GM18502 (cell line): ENCODE measurements at regions not wholly inside any gene's neighbourhood (a gene's known extent, or its start where the extent isn't known, plus 50 kb on each side); places are given as distances from the start of the nearest gene placed in this dataset.
"Not testable (repeated sequence)": the region's sequence is repeated elsewhere in the genome, so short reads cannot be mapped to it uniquely, and the experiment has no call there.

ENCODE experiments used
- ATAC-seq: cut with Tn5 transposase; IDR thresholded peaks from one replicate; pipeline ENCODE4 v1.9.1; 2021; ENCODE audit warnings: mild to moderate bottlenecking; ENCODE audit not compliant: unreplicated experiment, poor library complexity

GRCh38 chr16:85286951-85287814, 174.9 kb upstream of the CIBAR2 start:
- ATAC-seq: no peak

GRCh38 chr16:85287815-85288109, 175.5 kb upstream of the CIBAR2 start:
- ATAC-seq: not testable (repeated sequence)

- ATAC-seq: no peak
These were observed 176.1 kb upstream of the CIBAR2 start for GRCh38 chr16:85288341-85288868.

GRCh38 chr16:85288869-85289660, 176.8 kb upstream of the CIBAR2 start:
- ATAC-seq: no peak

GRCh38 chr16:85289760-85290625, 177.7 kb upstream of the CIBAR2 start:
- no peak for ATAC-seq

GRCh38 chr16:85290626-85291301, 178.5 kb upstream of the CIBAR2 start:
- no peak for ATAC-seq

GRCh38 chr16:85291302-85292148, 179.3 kb upstream of the CIBAR2 start:
- ATAC-seq: no peak

- ATAC-seq: no peak
These were observed 181.2 kb upstream of the CIBAR2 start for GRCh38 chr16:85293458-85293857.

GRCh38 chr16:85293904-85294642, 181.8 kb upstream of the CIBAR2 start:
- no peak for ATAC-seq

- ATAC-seq: no peak
These were observed 182.7 kb upstream of the CIBAR2 start for GRCh38 chr16:85294810-85295508.

- ATAC-seq: no peak
These were observed 184.8 kb upstream of the CIBAR2 start for GRCh38 chr16:85296859-85297660.

GRCh38 chr16:85297881-85298280, 185.6 kb upstream of the CIBAR2 start:
- ATAC-seq: no peak

- ATAC-seq: no peak
These were observed 188.2 kb upstream of the CIBAR2 start for GRCh38 chr16:85300406-85300968.

- no peak for ATAC-seq
These were observed 189.0 kb upstream of the CIBAR2 start for GRCh38 chr16:85301231-85301630.

- no peak for ATAC-seq
These were observed 190.0 kb upstream of the CIBAR2 start for GRCh38 chr16:85302018-85302847.

GRCh38 chr16:85302848-85303353, 190.6 kb upstream of the CIBAR2 start:
- ATAC-seq: no peak
